Limb (tissue), 2 donors: ENCODE measurements at regions not wholly inside any gene's neighbourhood (a gene's known extent, or its start where the extent isn't known, plus 50 kb on each side); places are given as distances from the start of the nearest gene placed in this dataset.
A peak's percentile ranks its signal among the peaks of the same experiment; 100 is the strongest.
"Not testable (repeated sequence)": the region's sequence is repeated elsewhere in the genome, so short reads cannot be mapped to it uniquely, and the experiment has no call there.

ENCODE experiments used
- DNase-seq, 2 donors: peaks; one replicate each; pipeline ENCODE4 v3.0.0-alpha.2; 2016; ENCODE audit errors: extremely low spot score in 2 of 2

- DNase-seq, result no peak
Measured at GRCh38 chr1:192418552-192419285, 101.9 kb downstream of the RGS21 start.

GRCh38 chr1:192430644-192431043, 113.9 kb downstream of the RGS21 start:
- no peak for DNase-seq

- no peak for DNase-seq
Measured at GRCh38 chr1:192435704-192436103, 118.9 kb downstream of the RGS21 start.

GRCh38 chr1:192436441-192437078, 119.8 kb downstream of the RGS21 start:
- no peak for DNase-seq

GRCh38 chr1:192438737-192439136, 121.9 kb downstream of the RGS21 start:
- no peak for DNase-seq

- DNase-seq, result no peak
Measured at GRCh38 chr1:192439373-192440025, 122.7 kb downstream of the RGS21 start.

GRCh38 chr1:192441492-192441891, 124.7 kb downstream of the RGS21 start:
- no peak for DNase-seq

GRCh38 chr1:192442736-192443135, 125.9 kb downstream of the RGS21 start:
- no peak for DNase-seq

GRCh38 chr1:192443616-192444015, 126.8 kb downstream of the RGS21 start:
- DNase-seq, result no peak

GRCh38 chr1:192445241-192445640, 128.4 kb downstream of the RGS21 start:
- no peak for DNase-seq

GRCh38 chr1:192445839-192446489, 129.2 kb downstream of the RGS21 start:
- peak; percentile 71 to 73 for DNase-seq

- peak in 1 of 2 donors; percentile 19 for DNase-seq
Measured at GRCh38 chr1:192448026-192448578, 127.5 kb upstream of the RGS1 start.

GRCh38 chr1:192453360-192453992, 122.1 kb upstream of the RGS1 start:
- DNase-seq, result no peak

- DNase-seq, result no peak
Measured at GRCh38 chr1:192459467-192459866, 116.1 kb upstream of the RGS1 start.

- DNase-seq, result no peak
Measured at GRCh38 chr1:192461684-192462083, 113.9 kb upstream of the RGS1 start.

- DNase-seq, result no peak
Measured at GRCh38 chr1:192462616-192463015, 113.0 kb upstream of the RGS1 start.

- DNase-seq, result no peak
Measured at GRCh38 chr1:192463661-192464060, 111.9 kb upstream of the RGS1 start.

GRCh38 chr1:192465221-192465620, 110.4 kb upstream of the RGS1 start:
- not testable (repeated sequence) for DNase-seq

GRCh38 chr1:192474080-192474683, 101.4 kb upstream of the RGS1 start:
- DNase-seq, result peak in 1 of 2 donors; percentile 61

GRCh38 chr1:192475329-192475728, 100.2 kb upstream of the RGS1 start:
- no peak for DNase-seq

- no peak for DNase-seq
Measured at GRCh38 chr1:192475970-192476369, 99.6 kb upstream of the RGS1 start.
